HepG2 (cell line): ENCODE measurements at regions not wholly inside any gene's neighbourhood (a gene's known extent, or its start where the extent isn't known, plus 50 kb on each side); places are given as distances from the start of the nearest gene placed in this dataset.

Experiments used
- MTF2 ChIP-seq: sonication (generic); formaldehyde crosslinking; IDR thresholded peaks from 2 replicates; pipeline ENCODE4 v1.5.0; 2020; ENCODE audit warnings: missing genetic modification reagents, borderline replicate concordance
- SNAPC2 ChIP-seq: sonication (generic); formaldehyde crosslinking; IDR thresholded peaks from 2 replicates; pipeline ENCODE4 v1.8.1; 2022; ENCODE audit warnings: mild to moderate bottlenecking, missing genetic modification reagents
- TCF7 ChIP-seq: sonication (generic); IDR thresholded peaks from 2 replicates; pipeline ENCODE4 v1.6.1; 2016; ENCODE audit warnings: antibody characterized with exemption, low read depth
- ZNF12 ChIP-seq: sonication (generic); formaldehyde crosslinking; IDR thresholded peaks from 2 replicates; pipeline ENCODE4 v1.5.0; 2020; ENCODE audit warnings: missing genetic modification reagents
- ZNF274 ChIP-seq: sonication (generic); formaldehyde crosslinking; IDR thresholded peaks from 2 replicates; pipeline ENCODE4 v1.5.1; 2020; ENCODE audit warnings: mild to moderate bottlenecking, missing genetic modification reagents
- ZNF766 ChIP-seq: sonication (generic); formaldehyde crosslinking; IDR thresholded peaks from 2 replicates; pipeline ENCODE4 v1.5.0; 2020; ENCODE audit warnings: missing genetic modification reagents, borderline replicate concordance
- TF ChIP-seq, protein P1 (sequence below): sonication (generic); formaldehyde crosslinking; IDR thresholded peaks from 2 replicates; pipeline ENCODE4 v1.4.0; 2020; ENCODE audit warnings: mild to moderate bottlenecking, missing genetic modification reagents
- TF ChIP-seq, protein P2 (sequence below): sonication (generic); formaldehyde crosslinking; IDR thresholded peaks from 2 replicates; pipeline ENCODE4 v1.5.1; 2020; ENCODE audit warnings: mild to moderate bottlenecking, missing genetic modification reagents, moderate library complexity

DNA sequence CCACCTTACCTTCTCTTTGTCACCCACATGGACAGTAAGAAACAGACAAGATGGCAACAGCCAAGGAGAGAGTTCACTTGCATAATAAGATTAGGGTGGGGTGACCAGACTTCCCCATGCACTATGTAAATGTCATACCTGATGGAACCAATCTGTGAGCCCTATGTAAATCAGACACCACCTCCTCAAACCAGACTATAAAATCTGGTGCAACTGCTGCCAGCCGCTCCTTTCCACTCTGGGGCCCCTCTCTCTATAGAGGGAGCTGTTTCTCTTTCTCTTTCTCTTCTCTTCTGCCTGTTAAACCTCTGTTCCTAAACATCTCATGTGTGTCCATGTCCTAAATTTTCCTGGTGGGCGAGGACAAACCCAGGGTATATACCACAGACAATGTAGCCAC lies 405.5 kb upstream of the CNTN4 start (continued):
- TF ChIP-seq, protein P1, sequence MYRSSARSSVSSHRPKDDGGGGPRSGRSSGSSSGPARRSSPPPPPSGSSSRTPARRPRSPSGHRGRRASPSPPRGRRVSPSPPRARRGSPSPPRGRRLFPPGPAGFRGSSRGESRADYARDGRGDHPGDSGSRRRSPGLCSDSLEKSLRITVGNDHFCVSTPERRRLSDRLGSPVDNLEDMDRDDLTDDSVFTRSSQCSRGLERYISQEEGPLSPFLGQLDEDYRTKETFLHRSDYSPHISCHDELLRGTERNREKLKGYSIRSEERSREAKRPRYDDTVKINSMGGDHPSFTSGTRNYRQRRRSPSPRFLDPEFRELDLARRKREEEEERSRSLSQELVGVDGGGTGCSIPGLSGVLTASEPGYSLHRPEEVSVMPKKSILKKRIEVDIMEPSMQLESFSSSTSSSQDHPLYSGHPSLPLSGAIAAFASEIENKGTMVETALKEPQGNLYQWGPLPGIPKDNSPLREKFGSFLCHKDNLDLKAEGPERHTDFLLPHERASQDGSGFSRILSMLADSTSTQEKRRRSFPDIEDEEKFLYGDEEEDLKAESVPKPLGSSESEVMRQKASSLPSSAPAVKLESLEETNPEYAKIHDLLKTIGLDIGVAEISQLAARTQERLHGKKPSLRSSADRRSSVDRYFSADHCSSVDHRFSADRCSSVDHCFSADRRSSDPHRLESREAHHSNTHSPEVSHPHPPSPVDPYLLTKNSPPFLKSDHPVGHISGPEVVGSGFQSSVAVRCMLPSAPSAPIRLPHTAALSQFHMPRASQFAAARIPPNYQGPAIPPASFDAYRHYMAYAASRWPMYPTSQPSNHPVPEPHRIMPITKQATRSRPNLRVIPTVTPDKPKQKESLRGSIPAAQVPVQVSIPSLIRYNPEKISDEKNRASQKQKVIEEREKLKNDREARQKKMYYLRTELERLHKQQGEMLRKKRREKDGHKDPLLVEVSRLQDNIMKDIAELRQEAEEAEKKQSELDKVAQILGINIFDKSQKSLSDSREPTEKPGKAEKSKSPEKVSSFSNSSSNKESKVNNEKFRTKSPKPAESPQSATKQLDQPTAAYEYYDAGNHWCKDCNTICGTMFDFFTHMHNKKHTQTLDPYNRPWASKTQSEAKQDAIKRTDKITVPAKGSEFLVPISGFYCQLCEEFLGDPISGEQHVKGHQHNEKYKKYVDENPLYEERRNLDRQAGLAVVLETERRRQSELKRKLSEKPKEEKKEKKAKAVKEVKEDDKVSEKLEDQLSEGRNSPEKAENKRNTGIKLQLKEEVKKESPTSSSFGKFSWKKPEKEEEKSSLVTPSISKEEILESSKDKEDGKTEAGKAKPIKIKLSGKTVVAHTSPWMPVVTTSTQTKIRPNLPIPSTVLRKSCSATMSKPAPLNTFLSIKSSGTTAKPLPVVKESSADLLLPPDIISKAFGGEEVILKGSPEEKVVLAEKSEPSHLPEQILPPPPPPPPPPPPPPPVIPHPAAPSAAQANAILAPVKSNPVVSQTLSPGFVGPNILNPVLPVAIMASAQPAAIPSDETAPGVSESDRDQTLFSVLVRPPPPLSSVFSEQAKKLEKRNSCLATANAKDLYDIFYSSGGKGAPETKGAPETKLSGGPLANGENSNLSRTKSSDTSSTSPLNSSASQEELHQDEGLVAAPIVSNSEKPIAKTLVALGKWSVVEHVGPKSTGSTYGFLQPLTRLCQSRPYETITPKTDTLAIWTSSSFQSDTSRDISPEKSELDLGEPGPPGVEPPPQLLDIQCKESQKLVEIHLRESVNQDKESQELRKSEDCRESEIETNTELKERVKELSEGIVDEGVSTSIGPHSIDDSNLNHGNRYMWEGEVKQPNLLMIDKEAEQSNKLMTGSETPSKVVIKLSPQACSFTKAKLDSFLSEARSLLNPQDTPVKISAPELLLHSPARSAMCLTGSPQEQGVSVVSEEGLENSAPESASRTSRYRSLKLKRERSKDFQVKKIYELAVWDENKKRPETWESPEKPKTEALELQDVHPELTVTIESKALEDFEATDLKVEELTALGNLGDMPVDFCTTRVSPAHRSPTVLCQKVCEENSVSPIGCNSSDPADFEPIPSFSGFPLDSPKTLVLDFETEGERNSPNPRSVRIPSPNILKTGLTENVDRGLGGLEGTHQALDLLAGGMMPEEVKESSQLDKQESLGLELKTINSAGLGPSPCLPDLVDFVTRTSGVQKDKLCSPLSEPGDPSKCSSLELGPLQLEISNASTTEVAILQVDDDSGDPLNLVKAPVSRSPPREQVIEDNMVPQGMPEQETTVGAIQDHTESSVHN (CRISPR knock-in tag): no peak
- TF ChIP-seq TCF7 (no peak), ZNF766 (CRISPR knock-in tag) (no peak), ZNF274 (CRISPR knock-in tag) (no peak), ZNF12 (CRISPR knock-in tag) (no peak), MTF2 (CRISPR knock-in tag) (no peak), SNAPC2 (CRISPR knock-in tag) (no peak)
- TF ChIP-seq, protein P2, sequence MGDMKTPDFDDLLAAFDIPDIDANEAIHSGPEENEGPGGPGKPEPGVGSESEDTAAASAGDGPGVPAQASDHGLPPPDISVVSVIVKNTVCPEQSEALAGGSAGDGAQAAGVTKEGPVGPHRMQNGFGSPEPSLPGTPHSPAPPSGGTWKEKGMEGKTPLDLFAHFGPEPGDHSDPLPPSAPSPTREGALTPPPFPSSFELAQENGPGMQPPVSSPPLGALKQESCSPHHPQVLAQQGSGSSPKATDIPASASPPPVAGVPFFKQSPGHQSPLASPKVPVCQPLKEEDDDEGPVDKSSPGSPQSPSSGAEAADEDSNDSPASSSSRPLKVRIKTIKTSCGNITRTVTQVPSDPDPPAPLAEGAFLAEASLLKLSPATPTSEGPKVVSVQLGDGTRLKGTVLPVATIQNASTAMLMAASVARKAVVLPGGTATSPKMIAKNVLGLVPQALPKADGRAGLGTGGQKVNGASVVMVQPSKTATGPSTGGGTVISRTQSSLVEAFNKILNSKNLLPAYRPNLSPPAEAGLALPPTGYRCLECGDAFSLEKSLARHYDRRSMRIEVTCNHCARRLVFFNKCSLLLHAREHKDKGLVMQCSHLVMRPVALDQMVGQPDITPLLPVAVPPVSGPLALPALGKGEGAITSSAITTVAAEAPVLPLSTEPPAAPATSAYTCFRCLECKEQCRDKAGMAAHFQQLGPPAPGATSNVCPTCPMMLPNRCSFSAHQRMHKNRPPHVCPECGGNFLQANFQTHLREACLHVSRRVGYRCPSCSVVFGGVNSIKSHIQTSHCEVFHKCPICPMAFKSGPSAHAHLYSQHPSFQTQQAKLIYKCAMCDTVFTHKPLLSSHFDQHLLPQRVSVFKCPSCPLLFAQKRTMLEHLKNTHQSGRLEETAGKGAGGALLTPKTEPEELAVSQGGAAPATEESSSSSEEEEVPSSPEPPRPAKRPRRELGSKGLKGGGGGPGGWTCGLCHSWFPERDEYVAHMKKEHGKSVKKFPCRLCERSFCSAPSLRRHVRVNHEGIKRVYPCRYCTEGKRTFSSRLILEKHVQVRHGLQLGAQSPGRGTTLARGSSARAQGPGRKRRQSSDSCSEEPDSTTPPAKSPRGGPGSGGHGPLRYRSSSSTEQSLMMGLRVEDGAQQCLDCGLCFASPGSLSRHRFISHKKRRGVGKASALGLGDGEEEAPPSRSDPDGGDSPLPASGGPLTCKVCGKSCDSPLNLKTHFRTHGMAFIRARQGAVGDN: no peak
- TF ChIP-seq, all 625 proteins: peak for 0
